Activated CD4-positive, alpha-beta T cell treated with anti-CD3 and anti-CD28 coated beads, Interleukin-2, amount 10 ng/mL, durations not matched to agents 24 days and 14 days (primary cell): ENCODE measurements at regions not wholly inside any gene's neighbourhood (a gene's known extent, or its start where the extent isn't known, plus 50 kb on each side); places are given as distances from the start of the nearest gene placed in this dataset.

Source experiments
- DNase-seq: peaks from one replicate; pipeline ENCODE4 v3.0.0; 2022
- H3K27ac Mint-ChIP-seq: one replicate; pipeline ENCODE4 v1.8.0; 2022; ENCODE audit warnings: mild to moderate bottlenecking, mixed read lengths
- H3K27me3 Mint-ChIP-seq: one replicate; pipeline ENCODE4 v1.8.0; 2022; ENCODE audit warnings: mixed read lengths
- H3K36me3 Mint-ChIP-seq: one replicate; pipeline ENCODE4 v1.8.0; 2022; ENCODE audit warnings: low read depth, mild to moderate bottlenecking, mixed read lengths
- H3K4me1 Mint-ChIP-seq: one replicate; pipeline ENCODE4 v1.8.0; 2021; ENCODE audit warnings: mixed read lengths
- H3K4me3 Mint-ChIP-seq: one replicate; pipeline ENCODE4 v1.8.0; 2022; ENCODE audit warnings: mild to moderate bottlenecking, moderate library complexity, mixed read lengths
- H3K9me3 Mint-ChIP-seq: one replicate; pipeline ENCODE4 v1.8.0; 2021; ENCODE audit warnings: mixed read lengths
- intact Hi-C: fragments of 100-400 bp; cut with micrococcal nuclease; formaldehyde crosslinking; loops from one replicate; pipeline ENCODE4 v1.15.1; 2023

DNA sequence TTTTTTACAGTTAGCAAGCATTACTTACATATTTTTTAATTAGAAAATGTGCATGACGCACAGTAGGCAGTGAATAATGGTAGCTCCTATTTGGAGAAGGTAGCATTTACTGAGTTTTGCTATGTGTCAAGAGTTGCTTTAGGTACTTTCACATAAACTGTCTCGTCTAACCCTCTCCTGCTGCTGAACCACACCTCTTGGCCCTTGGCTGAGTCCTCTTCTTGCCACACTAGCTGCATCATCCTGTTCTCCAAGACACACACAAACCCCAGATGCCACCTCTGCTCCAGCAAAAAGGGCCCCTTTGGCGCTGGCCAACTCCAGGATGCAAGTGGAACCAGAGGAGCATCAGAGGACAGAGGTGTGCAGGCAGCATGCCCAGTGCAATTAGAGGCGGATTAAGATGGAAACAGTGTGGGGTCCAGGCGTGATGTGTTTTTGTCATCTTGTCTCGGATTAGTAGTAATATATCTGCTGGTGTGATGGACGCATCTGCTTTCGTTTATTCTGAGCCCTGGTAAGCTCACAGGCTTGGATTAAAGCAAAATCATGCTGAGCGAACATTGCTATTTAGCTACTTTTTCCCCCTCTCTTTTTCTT lies 367.0 kb upstream of the CADM1 start:
- H3K27me3 Mint-ChIP-seq: no peaks in the 10 kb centered on the region
- DNase-seq: no peak
- intact Hi-C loops: no loop called here
- peaks cover 2% of the 10 kb centered on the region for H3K4me1 Mint-ChIP-seq
- H3K4me3 Mint-ChIP-seq: no peak overlapping the region
- H3K27ac Mint-ChIP-seq: no peak overlapping the region
- H3K9me3 Mint-ChIP-seq: no peaks in the 10 kb centered on the region
- H3K36me3 Mint-ChIP-seq: no peaks in the 10 kb centered on the region

DNA sequence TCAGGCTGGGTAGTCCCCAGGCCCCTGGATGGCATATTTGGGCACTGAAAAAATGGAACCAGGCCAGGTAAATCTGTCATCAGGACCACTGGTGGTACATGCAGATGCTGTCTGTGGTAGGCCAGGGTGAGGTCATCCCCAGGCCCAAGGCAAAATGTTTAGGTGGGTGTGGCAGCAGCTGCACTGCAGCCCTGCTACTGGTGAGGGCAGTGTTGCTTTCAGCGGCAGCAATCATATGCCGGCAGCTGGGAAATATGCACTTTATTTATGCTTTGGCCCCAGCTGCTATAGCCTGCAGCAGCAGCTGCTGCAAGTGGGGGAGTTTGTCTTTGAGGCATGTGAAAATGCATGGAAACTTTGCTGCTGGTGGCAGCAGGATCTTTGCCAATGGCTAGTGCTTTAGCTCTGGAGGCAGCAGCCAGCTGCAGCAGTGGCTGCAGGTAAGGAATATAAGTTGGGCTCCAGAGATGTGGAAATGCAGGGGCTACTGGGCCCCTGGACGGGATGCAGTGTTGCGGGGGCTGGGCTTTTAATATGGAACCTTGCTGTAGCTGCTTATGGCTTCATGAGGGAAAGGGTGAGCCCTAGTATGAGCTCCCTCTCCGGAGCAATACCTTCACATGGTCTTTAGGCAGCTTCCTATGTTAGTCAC lies 365.7 kb upstream of the CADM1 start:
- Mint-ChIP-seq H3K36me3 (no peaks in the 10 kb centered on the region), H3K9me3 (no peaks in the 10 kb centered on the region), H3K4me1 (peaks cover 2% of the 10 kb centered on the region), H3K27me3 (no peaks in the 10 kb centered on the region), H3K27ac (no peak overlapping the region), H3K4me3 (no peak overlapping the region)
- DNase-seq: peak; percentile 58
- intact Hi-C loops: no loop called here

DNA sequence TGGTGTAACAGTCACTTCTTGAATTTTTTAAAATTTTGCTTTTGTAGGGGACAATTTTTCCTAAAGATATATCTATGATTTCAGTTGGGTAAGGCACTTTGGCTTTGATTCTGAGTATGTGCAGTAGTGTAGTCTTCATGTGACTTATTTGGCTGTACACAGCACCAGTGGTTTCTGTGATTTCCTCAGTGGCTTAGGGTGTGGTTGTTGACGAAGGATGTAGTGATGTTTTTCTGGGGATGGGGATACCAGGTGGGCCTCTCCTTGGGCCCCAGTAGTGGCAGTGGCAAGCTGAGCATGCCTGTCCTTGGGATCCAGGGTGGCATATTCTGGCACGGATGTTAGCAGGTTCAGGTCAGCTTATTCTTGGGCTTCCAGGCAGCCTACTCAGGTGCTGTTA lies 364.9 kb upstream of the CADM1 start:
- no peaks in the 10 kb centered on the region for H3K27me3 Mint-ChIP-seq
- no peak for DNase-seq
- H3K9me3 Mint-ChIP-seq: no peaks in the 10 kb centered on the region
- H3K27ac Mint-ChIP-seq: no peak overlapping the region
- intact Hi-C loops: no loop called here
- H3K4me3 Mint-ChIP-seq: no peak overlapping the region
- H3K4me1 Mint-ChIP-seq: peaks cover 2% of the 10 kb centered on the region
- H3K36me3 Mint-ChIP-seq: no peaks in the 10 kb centered on the region

DNA sequence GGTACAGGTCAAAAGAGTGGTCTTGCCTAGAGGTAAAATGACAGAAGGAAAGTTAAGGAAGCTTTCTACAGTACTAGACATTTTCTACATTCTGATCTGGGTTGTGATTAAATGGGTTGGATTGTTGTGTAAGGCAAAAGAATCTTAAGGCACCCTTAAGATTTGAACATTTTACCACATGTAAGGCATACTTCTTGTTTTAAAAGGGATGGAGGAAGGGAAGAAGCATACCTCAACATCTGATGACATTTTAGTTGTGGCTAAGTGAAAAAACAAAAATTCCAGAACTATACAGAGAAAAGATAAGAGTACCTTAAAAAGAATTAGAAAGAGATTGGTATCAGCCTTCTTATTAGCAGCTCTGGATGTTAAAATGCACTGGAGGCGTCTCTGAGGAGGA lies 356.0 kb upstream of the CADM1 start:
- Mint-ChIP-seq H3K27ac (no peak overlapping the region), H3K4me1 (no peaks in the 10 kb centered on the region), H3K27me3 (no peaks in the 10 kb centered on the region), H3K9me3 (no peaks in the 10 kb centered on the region), H3K36me3 (no peaks in the 10 kb centered on the region), H3K4me3 (no peak overlapping the region)
- no peak for DNase-seq
- intact Hi-C loops: no loop called here

DNA sequence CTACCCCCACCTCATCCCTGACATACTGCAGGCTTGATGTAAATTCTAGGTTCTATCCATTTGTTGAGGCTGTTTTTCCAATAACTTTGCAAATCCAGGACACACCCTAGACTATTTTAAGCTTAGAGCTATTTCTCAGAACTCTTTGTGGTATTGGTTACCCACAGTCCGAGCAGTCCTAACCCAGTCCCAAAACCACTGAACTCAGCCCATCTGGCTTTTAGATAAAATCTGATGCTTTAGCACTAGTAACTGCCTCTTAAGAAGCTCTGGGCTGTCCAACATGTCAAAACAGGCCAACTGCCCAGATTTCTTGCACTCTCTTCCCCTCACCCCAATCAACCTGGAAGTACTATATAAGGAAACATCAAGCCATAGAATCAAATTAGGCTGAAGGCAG lies 344.4 kb upstream of the CADM1 start:
- Mint-ChIP-seq H3K4me3 (no peak overlapping the region), H3K36me3 (no peaks in the 10 kb centered on the region), H3K9me3 (no peaks in the 10 kb centered on the region), H3K4me1 (no peaks in the 10 kb centered on the region), H3K27me3 (no peaks in the 10 kb centered on the region), H3K27ac (no peak overlapping the region)
- intact Hi-C loops: no loop called here
- no peak for DNase-seq

DNA sequence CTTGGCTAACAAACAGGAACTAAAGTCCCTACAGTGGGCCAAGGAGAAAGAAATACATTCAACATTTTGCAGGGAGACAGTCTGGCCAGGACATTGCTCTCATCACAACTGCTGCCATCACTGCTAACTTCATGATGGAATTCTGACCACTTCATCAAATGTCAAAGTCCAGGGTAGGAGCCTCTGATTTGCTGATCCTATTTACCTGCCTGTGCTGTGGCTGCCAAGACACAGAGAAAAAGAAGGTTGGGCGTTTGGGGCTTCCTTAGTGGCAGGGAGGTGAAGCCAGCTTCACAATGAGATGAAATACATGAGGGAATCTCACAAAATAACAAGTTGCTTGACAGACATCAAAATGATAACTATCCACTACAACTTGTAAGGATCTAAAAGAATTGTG lies 343.9 kb upstream of the CADM1 start:
- no peak for DNase-seq
- no peak overlapping the region for H3K4me3 Mint-ChIP-seq
- intact Hi-C loops: no loop called here
- H3K27me3 Mint-ChIP-seq: no peaks in the 10 kb centered on the region
- H3K27ac Mint-ChIP-seq: no peak overlapping the region
- H3K36me3 Mint-ChIP-seq: no peaks in the 10 kb centered on the region
- no peaks in the 10 kb centered on the region for H3K4me1 Mint-ChIP-seq
- no peaks in the 10 kb centered on the region for H3K9me3 Mint-ChIP-seq

DNA sequence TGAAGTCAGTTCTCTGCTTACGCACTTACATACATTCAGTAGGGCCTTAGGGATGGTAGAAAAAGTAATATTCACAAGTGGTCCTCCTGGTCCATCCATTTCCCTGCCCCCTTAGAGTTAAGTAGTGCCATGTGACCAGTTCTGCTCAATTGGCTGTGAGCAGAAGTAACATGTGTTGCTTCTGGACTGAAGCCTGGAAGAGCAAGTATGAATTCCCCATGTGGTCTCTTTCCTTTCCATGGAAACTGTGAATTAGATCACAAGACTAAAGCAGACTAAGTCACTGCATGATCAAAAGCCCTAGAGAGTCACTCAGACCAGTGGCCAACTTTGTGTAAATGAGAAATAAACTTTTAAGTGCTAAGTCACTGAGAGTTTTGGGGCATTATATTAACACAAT lies 341.7 kb upstream of the CADM1 start:
- intact Hi-C loops: no loop called here
- Mint-ChIP-seq H3K4me3 (no peak overlapping the region), H3K9me3 (no peaks in the 10 kb centered on the region), H3K36me3 (no peaks in the 10 kb centered on the region), H3K27me3 (no peaks in the 10 kb centered on the region), H3K27ac (no peak overlapping the region), H3K4me1 (no peaks in the 10 kb centered on the region)
- DNase-seq: no peak

DNA sequence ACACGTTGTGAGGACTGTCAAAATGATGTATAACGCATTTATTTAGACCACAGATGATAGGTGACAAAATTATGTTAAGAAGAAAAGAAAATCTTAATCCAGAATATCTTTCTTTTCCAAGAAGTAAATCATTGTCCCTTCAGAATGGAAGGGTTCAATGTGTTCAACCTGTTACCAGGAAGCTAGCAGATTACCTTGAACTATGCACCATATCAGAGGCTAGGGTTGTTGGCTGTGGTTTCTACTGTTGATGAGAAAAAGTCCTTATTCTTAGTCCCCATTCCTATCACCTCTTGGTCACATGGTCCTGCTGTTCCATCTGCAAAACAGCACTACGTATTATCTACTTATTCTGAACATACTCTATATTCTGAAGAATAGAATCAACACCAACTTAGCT lies 339.5 kb upstream of the CADM1 start:
- Mint-ChIP-seq H3K4me1 (no peaks in the 10 kb centered on the region), H3K27me3 (no peaks in the 10 kb centered on the region), H3K27ac (no peak overlapping the region), H3K36me3 (no peaks in the 10 kb centered on the region), H3K9me3 (no peaks in the 10 kb centered on the region), H3K4me3 (no peak overlapping the region)
- no peak for DNase-seq
- intact Hi-C loops: no loop called here

DNA sequence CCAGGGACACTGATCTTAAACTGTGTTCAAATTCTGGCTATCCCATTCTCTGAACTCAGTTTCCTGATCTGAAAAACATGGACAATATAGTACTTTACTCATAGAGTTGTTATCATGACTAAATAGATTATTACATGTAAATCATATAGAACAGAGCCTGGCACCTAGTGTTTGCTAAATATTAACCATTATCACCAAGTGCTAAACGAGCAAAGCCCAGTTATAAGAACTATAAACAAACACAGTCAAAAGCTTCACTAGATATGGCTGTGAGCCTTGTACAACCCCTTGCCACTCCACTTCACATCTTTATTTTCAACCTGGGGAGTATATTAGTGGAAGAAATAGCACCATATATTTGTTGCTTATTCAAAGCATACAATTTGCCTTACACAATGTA lies 338.9 kb upstream of the CADM1 start:
- no peak for DNase-seq
- Mint-ChIP-seq H3K4me1 (no peaks in the 10 kb centered on the region), H3K36me3 (no peaks in the 10 kb centered on the region), H3K4me3 (no peak overlapping the region), H3K27ac (no peak overlapping the region), H3K27me3 (no peaks in the 10 kb centered on the region), H3K9me3 (no peaks in the 10 kb centered on the region)
- intact Hi-C loops: no loop called here

DNA sequence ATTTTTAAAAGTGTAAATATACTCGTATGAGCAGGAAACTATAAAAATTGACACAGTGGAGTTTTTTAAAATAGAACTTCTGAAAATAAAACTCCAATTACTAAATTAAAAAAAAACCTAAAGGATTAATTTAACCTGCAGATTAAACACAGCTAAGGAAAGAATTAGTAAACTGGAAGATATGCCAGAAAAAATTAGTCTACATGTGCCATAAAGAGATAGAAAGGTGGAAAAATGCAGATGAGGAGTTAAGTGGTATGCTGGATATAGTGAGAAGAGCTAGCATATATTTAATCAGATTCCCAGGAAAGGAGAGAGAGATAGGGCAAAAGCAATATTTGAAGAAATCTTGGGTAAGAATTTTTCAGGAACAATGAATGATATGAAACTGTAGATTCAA lies 315.8 kb upstream of the CADM1 start:
- H3K27ac Mint-ChIP-seq: no peak overlapping the region
- H3K4me3 Mint-ChIP-seq: no peak overlapping the region
- no peaks in the 10 kb centered on the region for H3K4me1 Mint-ChIP-seq
- no peaks in the 10 kb centered on the region for H3K36me3 Mint-ChIP-seq
- DNase-seq: no peak
- H3K9me3 Mint-ChIP-seq: peaks cover 4% of the 10 kb centered on the region
- H3K27me3 Mint-ChIP-seq: no peaks in the 10 kb centered on the region
- intact Hi-C loops: no loop called here

DNA sequence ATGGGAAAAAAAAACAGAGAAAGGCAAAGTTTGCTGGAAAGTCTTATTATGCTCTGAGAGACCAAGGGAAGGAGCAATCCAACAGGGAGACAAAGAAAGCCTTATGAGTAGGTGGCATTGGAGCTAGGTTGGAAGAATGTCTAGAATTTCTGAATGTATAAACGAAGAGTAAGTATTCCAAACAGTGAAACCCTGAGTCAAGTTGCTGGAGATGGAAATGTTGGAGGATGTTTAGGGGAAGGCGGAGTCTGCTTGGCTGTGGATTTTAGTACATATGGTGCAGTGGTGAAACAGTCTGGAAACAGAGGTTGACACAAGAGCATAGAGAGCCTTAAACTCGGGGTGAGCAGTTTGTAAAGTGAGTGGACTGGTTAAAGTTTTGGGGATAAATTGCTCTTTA lies 314.8 kb upstream of the CADM1 start:
- Mint-ChIP-seq H3K27me3 (no peaks in the 10 kb centered on the region), H3K4me3 (no peak overlapping the region), H3K36me3 (no peaks in the 10 kb centered on the region), H3K27ac (no peak overlapping the region), H3K4me1 (no peaks in the 10 kb centered on the region), H3K9me3 (peaks cover 4% of the 10 kb centered on the region)
- no peak for DNase-seq
- intact Hi-C loops: no loop called here

DNA sequence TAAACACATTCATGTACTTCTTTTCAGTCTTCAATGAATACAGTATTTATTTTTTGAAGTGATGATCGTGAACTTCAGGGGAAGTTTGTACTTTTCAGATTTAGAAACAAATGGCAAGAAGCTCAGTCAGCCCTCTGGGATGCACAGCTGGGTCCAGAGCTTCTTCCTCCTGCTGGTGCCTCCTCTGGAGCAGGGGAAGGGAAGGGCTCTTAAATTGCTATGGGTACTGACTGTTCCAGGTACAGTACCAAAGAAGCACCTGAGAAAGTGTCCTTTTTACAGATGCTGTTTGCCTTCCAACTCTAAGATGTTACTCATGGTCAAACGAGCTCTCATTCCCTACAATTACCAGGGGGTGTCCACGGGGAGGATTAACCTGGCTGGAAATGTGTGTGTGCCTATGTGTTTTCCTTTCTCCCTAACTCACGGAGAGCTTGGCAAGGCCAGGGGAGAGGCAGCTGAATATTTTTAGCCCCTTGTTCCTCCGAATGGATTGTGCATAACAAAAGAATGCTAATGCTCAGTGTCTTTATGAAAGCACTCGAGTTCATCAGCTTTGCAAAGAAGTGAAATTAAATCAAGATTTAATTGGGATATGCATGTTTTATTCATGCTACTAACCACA lies 313.7 kb upstream of the CADM1 start:
- no peaks in the 10 kb centered on the region for H3K36me3 Mint-ChIP-seq
- intact Hi-C loops: no loop called here
- H3K9me3 Mint-ChIP-seq: peaks cover 4% of the 10 kb centered on the region
- no peaks in the 10 kb centered on the region for H3K27me3 Mint-ChIP-seq
- H3K27ac Mint-ChIP-seq: no peak overlapping the region
- H3K4me3 Mint-ChIP-seq: no peak overlapping the region
- H3K4me1 Mint-ChIP-seq: no peaks in the 10 kb centered on the region
- no peak for DNase-seq

DNA sequence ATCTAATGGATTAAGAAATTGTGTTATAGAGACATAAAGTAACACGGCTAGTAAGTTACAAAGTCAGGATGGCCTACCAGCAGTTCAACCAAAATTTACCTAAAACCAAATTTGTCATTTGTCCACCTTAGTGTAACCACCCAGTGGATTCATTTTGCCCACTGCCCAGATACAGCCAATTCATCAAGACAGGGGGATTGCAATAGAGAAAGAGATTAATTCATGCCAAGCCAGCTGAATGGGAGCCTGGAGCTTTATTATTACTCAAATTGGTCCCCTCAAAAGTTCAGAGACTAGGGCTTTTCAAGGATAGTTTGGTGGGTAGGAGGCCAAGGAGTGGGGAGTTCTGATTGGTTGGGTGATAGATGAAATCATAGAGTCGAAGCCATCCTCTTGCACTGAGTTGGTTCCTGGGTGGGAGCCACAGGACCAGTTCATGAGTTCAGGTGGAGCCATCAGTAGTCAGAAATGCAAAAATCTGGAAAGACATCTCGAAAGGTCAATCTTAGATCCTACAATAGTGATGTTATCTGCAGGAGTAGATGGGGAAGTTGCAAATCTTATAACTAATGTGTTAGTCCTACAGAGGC lies 304.2 kb upstream of the CADM1 start:
- H3K36me3 Mint-ChIP-seq: no peaks in the 10 kb centered on the region
- H3K9me3 Mint-ChIP-seq: peaks cover 15% of the 10 kb centered on the region
- no peak for DNase-seq
- intact Hi-C loops: no loop called here
- H3K4me3 Mint-ChIP-seq: no peak overlapping the region
- no peak overlapping the region for H3K27ac Mint-ChIP-seq
- no peaks in the 10 kb centered on the region for H3K4me1 Mint-ChIP-seq
- H3K27me3 Mint-ChIP-seq: no peaks in the 10 kb centered on the region

DNA sequence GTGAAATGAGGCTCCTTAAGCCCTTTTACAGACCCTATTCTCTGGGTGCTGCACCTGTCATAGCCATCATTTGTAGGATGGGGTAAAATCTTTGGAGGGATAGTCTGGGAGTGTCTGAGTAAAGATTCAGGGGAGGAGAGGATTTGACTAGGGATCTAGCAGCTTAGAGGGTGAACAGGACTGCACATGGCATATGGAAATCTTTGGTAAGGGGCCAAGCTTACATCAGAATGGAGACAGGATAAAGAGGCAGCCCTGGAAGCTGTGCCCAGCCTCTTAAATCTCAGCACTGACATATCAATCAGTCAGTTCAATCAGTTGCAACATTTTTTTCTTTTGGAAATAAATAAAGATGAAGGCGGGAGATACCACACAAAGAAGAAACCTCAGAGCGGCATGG lies 301.8 kb upstream of the CADM1 start:
- Mint-ChIP-seq H3K4me1 (no peaks in the 10 kb centered on the region), H3K4me3 (no peak overlapping the region), H3K9me3 (peaks cover 15% of the 10 kb centered on the region), H3K36me3 (no peaks in the 10 kb centered on the region), H3K27ac (no peak overlapping the region), H3K27me3 (no peaks in the 10 kb centered on the region)
- no peak for DNase-seq
- intact Hi-C loops: no loop called here
